IPS-15b (cell line): ENCODE measurements at regions not wholly inside any gene's neighbourhood (a gene's known extent, or its start where the extent isn't known, plus 50 kb on each side); places are given as distances from the start of the nearest gene placed in this dataset.

Experiments
- H3K27me3 ChIP-seq: one replicate; pipeline ENCODE4 v1.6.1; 2013; ENCODE audit warnings: low read length; ENCODE audit not compliant: control insufficient read depth, insufficient read depth
- H3K36me3 ChIP-seq: one replicate; pipeline ENCODE4 v1.6.1; 2013; ENCODE audit warnings: low read length; ENCODE audit not compliant: control insufficient read depth, insufficient read depth
- H3K4me1 ChIP-seq: one replicate; pipeline ENCODE4 v1.6.1; 2013; ENCODE audit warnings: mild to moderate bottlenecking, low read length; ENCODE audit not compliant: control insufficient read depth, insufficient read depth
- H3K4me3 ChIP-seq: one replicate; pipeline ENCODE4 v1.5.1; 2013; ENCODE audit warnings: low read depth, low read length
- H3K9ac ChIP-seq: one replicate; pipeline ENCODE4 v1.6.1; 2013; ENCODE audit warnings: low read depth, mild to moderate bottlenecking, low read length
- H3K9me3 ChIP-seq: one replicate; pipeline ENCODE4 v1.6.1; 2013; ENCODE audit warnings: mild to moderate bottlenecking, low read length; ENCODE audit not compliant: control insufficient read depth, insufficient read depth

- H3K36me3 ChIP-seq, result no peaks in the 10 kb centered on the region
- H3K9ac ChIP-seq, result no peak overlapping the region
- H3K27me3 ChIP-seq, result no peaks in the 10 kb centered on the region
- no peaks in the 10 kb centered on the region for H3K4me1 ChIP-seq
- no peak overlapping the region for H3K4me3 ChIP-seq
- no peaks in the 10 kb centered on the region for H3K9me3 ChIP-seq
These were observed 124.6 kb upstream of the ZNF648 start for GRCh38 chr1:182185842-182186756.

- H3K36me3 ChIP-seq, result no peaks in the 10 kb centered on the region
- H3K4me3 ChIP-seq, result no peak overlapping the region
- H3K4me1 ChIP-seq, result no peaks in the 10 kb centered on the region
- no peaks in the 10 kb centered on the region for H3K27me3 ChIP-seq
- H3K9me3 ChIP-seq, result no peaks in the 10 kb centered on the region
- H3K9ac ChIP-seq, result no peak overlapping the region
These were observed 123.6 kb upstream of the ZNF648 start for GRCh38 chr1:182185136-182185535.

GRCh38 chr1:182183606-182184005, 122.1 kb upstream of the ZNF648 start:
- no peak overlapping the region for H3K4me3 ChIP-seq
- no peaks in the 10 kb centered on the region for H3K27me3 ChIP-seq
- no peaks in the 10 kb centered on the region for H3K4me1 ChIP-seq
- no peaks in the 10 kb centered on the region for H3K9me3 ChIP-seq
- no peaks in the 10 kb centered on the region for H3K36me3 ChIP-seq
- H3K9ac ChIP-seq, result no peak overlapping the region

GRCh38 chr1:182182311-182182710, 120.8 kb upstream of the ZNF648 start:
- Histone ChIP-seq H3K9ac (no peak overlapping the region), H3K4me1 (no peaks in the 10 kb centered on the region)

GRCh38 chr1:182181167-182181572, 119.7 kb upstream of the ZNF648 start:
- H3K9ac ChIP-seq, result no peak overlapping the region
- no peaks in the 10 kb centered on the region for H3K4me1 ChIP-seq
- no peaks in the 10 kb centered on the region for H3K27me3 ChIP-seq

More at GRCh38 chr1:182182311-182182710, 120.8 kb upstream of the ZNF648 start:
- Histone ChIP-seq H3K36me3 (no peaks in the 10 kb centered on the region), H3K4me3 (no peak overlapping the region), H3K9me3 (no peaks in the 10 kb centered on the region), H3K27me3 (no peaks in the 10 kb centered on the region)

GRCh38 chr1:182175361-182175931, 113.9 kb upstream of the ZNF648 start:
- Histone ChIP-seq H3K36me3 (no peaks in the 10 kb centered on the region), H3K27me3 (no peaks in the 10 kb centered on the region), H3K4me1 (no peaks in the 10 kb centered on the region), H3K4me3 (no peak overlapping the region), H3K9me3 (no peaks in the 10 kb centered on the region), H3K9ac (no peak overlapping the region)

More at GRCh38 chr1:182181167-182181572, 119.7 kb upstream of the ZNF648 start:
- Histone ChIP-seq H3K36me3 (no peaks in the 10 kb centered on the region), H3K4me3 (no peak overlapping the region), H3K9me3 (no peaks in the 10 kb centered on the region)

- peaks cover 3% of the 10 kb centered on the region for H3K4me1 ChIP-seq
- H3K9ac ChIP-seq, result no peak overlapping the region
- no peak overlapping the region for H3K4me3 ChIP-seq
- no peaks in the 10 kb centered on the region for H3K9me3 ChIP-seq
- no peaks in the 10 kb centered on the region for H3K36me3 ChIP-seq
- H3K27me3 ChIP-seq, result no peaks in the 10 kb centered on the region
These were observed 113.0 kb upstream of the ZNF648 start for GRCh38 chr1:182174513-182174855.

GRCh38 chr1:182173808-182174512, 112.4 kb upstream of the ZNF648 start:
- Histone ChIP-seq H3K9me3 (no peaks in the 10 kb centered on the region), H3K9ac (no peak overlapping the region), H3K4me3 (no peak overlapping the region), H3K4me1 (peaks cover 4% of the 10 kb centered on the region), H3K27me3 (no peaks in the 10 kb centered on the region), H3K36me3 (no peaks in the 10 kb centered on the region)

- Histone ChIP-seq H3K27me3 (no peaks in the 10 kb centered on the region), H3K4me1 (peaks cover 4% of the 10 kb centered on the region), H3K9ac (no peak overlapping the region), H3K4me3 (no peak overlapping the region), H3K9me3 (no peaks in the 10 kb centered on the region), H3K36me3 (no peaks in the 10 kb centered on the region)
These were observed 111.2 kb upstream of the ZNF648 start for GRCh38 chr1:182172699-182173098.

GRCh38 chr1:182170891-182171461, 109.5 kb upstream of the ZNF648 start:
- Histone ChIP-seq H3K4me1 (peaks cover 4% of the 10 kb centered on the region), H3K36me3 (no peaks in the 10 kb centered on the region), H3K9me3 (no peaks in the 10 kb centered on the region), H3K27me3 (no peaks in the 10 kb centered on the region), H3K4me3 (no peak overlapping the region), H3K9ac (no peak overlapping the region)

- no peaks in the 10 kb centered on the region for H3K36me3 ChIP-seq
- H3K4me1 ChIP-seq, result peaks cover 4% of the 10 kb centered on the region
- no peak overlapping the region for H3K4me3 ChIP-seq
- peak overlapping the region; percentile 32 for H3K9ac ChIP-seq
- H3K27me3 ChIP-seq, result no peaks in the 10 kb centered on the region
- H3K9me3 ChIP-seq, result no peaks in the 10 kb centered on the region
These were observed 107.7 kb upstream of the ZNF648 start for GRCh38 chr1:182169203-182169602.
